ENCODE measurements at regions not wholly inside any gene's neighbourhood (a gene's known extent, or its start where the extent isn't known, plus 50 kb on each side); places are given as distances from the start of the nearest gene placed in this dataset.

DNA sequence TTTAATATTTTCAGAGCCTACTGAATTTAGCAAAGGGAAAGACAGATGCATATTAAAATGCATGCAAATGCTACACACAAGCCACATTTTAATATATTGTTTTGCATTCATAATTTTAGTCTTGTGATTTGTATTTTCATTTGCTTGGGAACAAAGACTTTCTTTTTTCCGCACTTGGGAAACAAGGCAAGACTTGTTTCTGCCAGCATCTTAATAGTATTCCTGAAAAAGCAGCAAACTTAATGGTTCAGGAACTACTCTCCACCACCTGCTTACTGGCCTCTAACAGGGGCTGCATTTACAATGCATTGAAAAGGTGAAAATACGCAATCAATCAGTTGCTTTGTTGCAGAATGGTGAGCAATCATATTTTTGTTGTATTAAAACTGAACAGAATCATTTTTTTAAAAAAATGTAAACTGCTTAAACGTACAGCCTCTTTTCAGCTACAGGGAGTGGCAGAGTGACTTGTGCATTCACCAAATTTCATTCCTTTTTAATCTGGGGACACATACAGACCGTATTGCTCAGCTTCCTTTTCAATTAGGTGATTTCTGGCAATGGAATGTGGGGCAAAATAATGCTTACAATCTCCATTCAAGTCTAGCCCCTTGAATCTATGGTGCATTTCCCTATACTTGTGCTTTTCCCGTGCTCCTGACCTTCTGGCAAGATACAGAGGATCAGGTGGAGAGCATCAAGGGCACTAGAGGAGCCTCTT lies 144.1 kb upstream of the BTG1 start:
- no peak overlapping the region for H3K27ac ChIP-seq

DNA sequence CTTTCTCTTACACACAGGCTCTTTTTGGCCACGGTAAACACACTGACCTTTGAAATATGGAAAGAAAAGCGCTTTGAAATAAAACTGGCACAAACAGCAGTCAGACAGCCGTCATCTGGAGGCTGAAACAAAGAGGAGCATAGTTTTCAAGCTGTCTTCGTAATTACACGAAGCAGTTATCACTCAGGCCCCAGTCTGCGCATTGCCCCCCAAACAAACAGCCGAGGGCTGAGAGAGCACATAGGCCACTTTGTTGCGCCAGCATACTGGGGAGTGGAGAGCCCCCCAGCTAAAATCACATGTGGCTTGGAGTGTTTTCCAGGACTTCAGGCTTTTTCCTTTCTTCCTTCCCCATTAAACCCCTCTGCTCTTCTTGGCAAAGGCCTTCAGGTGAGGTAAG lies 142.9 kb upstream of the BTG1 start:
- TF ChIP-seq, protein P1, sequence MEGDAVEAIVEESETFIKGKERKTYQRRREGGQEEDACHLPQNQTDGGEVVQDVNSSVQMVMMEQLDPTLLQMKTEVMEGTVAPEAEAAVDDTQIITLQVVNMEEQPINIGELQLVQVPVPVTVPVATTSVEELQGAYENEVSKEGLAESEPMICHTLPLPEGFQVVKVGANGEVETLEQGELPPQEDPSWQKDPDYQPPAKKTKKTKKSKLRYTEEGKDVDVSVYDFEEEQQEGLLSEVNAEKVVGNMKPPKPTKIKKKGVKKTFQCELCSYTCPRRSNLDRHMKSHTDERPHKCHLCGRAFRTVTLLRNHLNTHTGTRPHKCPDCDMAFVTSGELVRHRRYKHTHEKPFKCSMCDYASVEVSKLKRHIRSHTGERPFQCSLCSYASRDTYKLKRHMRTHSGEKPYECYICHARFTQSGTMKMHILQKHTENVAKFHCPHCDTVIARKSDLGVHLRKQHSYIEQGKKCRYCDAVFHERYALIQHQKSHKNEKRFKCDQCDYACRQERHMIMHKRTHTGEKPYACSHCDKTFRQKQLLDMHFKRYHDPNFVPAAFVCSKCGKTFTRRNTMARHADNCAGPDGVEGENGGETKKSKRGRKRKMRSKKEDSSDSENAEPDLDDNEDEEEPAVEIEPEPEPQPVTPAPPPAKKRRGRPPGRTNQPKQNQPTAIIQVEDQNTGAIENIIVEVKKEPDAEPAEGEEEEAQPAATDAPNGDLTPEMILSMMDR (conservative IDR thresholded peaks at IDR 0.05), result no peak
- TF ChIP-seq ZFX (IDR thresholded peaks at IDR 0.05), result no peak
- no peak overlapping the region for H3K27ac ChIP-seq

More for the DNA sequence above, 144.1 kb upstream of the BTG1 start:
- TF ChIP-seq ZFX (IDR thresholded peaks at IDR 0.05), result no peak
- TF ChIP-seq, protein P1 (conservative IDR thresholded peaks at IDR 0.05), result no peak

DNA sequence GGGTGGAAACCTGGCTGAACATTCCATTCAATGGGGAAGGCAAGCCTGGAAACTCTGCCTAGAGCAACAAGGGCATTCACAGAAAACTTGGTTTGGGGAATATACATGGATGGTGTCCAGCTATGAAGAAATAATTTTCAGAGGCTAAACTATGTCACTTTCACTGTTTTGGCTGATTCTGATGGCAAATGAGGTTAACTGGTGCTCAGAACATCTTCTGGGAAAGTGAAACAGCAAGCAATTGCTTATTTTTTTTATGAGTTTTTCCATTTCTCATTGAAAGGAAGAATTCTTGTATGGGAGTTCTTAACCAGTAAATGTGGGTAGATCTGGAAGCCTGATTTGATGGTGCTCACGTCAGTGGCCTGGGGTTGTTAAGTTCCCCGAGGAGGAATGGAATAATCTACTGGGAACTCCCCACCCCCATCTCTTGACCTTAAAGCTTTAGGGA lies 132.8 kb upstream of the BTG1 start:
- TF ChIP-seq, protein P1 (conservative IDR thresholded peaks at IDR 0.05), result no peak
- no peak for TF ChIP-seq ZFX (IDR thresholded peaks at IDR 0.05)
- H3K27ac ChIP-seq, result no peak overlapping the region

DNA sequence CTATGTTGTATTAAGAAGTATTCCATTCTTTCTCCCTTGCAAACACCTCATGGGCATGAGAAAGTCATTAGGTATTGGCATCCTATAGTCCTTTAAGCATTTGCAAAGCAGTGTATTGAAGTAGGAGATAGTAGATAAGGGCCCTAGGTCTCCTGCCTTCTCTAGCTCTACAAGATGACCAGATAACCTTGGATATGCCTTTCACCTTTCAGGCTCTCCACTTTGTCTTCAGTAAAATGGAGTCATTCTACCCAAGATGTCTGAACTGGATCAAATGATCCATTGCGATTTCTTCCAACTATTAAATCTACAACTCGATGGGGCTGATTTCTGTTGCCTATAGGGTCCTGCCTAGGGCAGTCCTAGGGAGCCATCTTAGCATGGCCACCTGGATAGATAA lies 132.1 kb upstream of the BTG1 start:
- TF ChIP-seq ZFX (IDR thresholded peaks at IDR 0.05), result no peak
- TF ChIP-seq, protein P1 (conservative IDR thresholded peaks at IDR 0.05), result no peak
- H3K27ac ChIP-seq, result no peak overlapping the region

DNA sequence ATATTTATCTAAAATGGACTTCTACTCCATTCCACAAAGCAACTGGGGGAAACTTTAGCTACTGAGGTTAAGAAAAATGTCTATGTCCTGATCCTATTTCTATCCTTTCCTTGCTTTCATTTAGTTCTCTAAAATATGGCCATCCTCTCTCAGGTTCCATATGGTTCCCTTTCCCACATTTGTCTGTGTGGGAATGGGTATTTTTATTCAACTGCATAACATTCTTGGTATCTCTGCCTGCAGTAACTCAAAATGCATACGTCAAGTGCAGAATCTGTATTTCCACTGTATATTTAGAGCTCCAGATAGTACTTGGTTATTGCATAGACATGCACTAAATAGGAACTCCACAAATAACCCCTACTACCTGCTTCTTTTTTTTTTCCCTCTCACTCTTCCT lies 130.6 kb upstream of the BTG1 start:
- no peak overlapping the region for H3K27ac ChIP-seq
- TF ChIP-seq, protein P1 (conservative IDR thresholded peaks at IDR 0.05), result no peak
- TF ChIP-seq ZFX (IDR thresholded peaks at IDR 0.05), result no peak

DNA sequence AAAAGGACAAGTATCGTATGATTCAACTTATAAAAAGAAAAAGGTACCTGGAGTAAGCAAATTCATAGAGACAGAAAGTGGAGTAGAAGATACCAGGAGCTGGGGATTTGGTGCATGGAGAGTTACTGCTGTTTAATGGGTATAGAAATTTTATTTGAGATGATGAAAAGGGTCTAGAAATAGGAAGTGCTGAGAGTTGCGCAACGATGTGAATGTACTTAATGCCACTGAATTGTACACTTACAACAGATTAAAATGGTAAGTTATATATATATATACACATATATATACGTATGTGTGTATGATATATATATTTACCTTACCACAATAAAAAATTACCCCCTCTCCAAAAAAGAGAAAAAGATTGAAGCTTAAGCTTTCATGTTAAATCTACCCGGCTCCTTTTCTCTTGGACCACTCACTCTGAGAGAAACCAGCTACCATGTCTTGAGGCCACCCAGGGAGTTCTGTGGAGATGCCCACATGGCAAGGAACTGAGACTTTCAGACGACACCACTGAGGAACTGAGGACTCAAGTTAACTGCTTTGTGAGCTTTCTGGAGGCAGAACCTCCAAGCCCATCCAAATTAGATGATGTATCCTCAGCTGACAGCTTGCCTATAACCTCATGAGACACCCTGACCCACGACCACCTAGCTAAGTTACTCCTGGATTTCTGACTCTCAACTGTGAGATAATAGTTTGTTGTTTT lies 130.0 kb upstream of the BTG1 start:
- H3K27ac ChIP-seq, result no peak overlapping the region
- TF ChIP-seq, protein P1 (conservative IDR thresholded peaks at IDR 0.05), result no peak
- TF ChIP-seq ZFX (IDR thresholded peaks at IDR 0.05), result no peak

DNA sequence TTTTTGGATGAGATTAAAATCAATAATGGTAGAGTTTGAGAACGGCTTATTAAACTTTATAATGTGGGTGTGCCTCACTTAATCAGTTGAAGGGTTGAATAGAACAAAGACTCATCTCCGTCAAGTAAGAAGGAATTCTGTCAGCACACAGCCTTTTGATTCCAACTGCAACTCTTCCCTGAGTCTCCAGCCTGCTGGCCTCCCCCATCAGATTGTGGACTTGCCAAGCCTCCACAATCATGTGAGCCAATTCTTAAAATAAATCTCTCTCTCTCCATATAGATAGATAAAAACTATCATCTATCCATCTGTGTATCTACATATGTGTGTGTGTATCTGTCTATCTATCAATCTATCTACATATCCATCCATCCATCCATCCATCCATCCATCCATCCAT lies 127.4 kb upstream of the BTG1 start:
- no peak overlapping the region for H3K27ac ChIP-seq
- no peak for TF ChIP-seq ZFX (IDR thresholded peaks at IDR 0.05)
- TF ChIP-seq, protein P1 (conservative IDR thresholded peaks at IDR 0.05), result no peak
